Ishikawa (cell line): ENCODE measurements at regions not wholly inside any gene's neighbourhood (a gene's known extent, or its start where the extent isn't known, plus 50 kb on each side); places are given as distances from the start of the nearest gene placed in this dataset.

ENCODE experiments used
- CEBPB ChIP-seq: IDR thresholded peaks from 2 replicates; pipeline ENCODE4 v1.6.1; 2012
- CREB1 ChIP-seq: IDR thresholded peaks from 2 replicates; pipeline ENCODE4 v1.6.1; 2012; ENCODE audit warnings: low read depth
- EGR1 ChIP-seq: IDR thresholded peaks from 2 replicates; pipeline ENCODE4 v1.6.1; 2012
- EP300 ChIP-seq: IDR thresholded peaks from 2 replicates; pipeline ENCODE4 v1.6.1; 2012; ENCODE audit warnings: borderline replicate concordance
- FOXM1 ChIP-seq: IDR thresholded peaks from 2 replicates; pipeline ENCODE4 v1.6.1; 2012; ENCODE audit warnings: low read depth, borderline replicate concordance
- NFIC ChIP-seq: IDR thresholded peaks from 2 replicates; pipeline ENCODE4 v1.6.1; 2012
- RAD21 ChIP-seq: IDR thresholded peaks from 2 replicates; pipeline ENCODE4 v1.6.1; 2012; ENCODE audit warnings: low read depth
- TAF1 ChIP-seq: IDR thresholded peaks from 2 replicates; pipeline ENCODE4 v1.6.1; 2012; ENCODE audit warnings: low read depth, mild to moderate bottlenecking
- TCF12 ChIP-seq: IDR thresholded peaks from 2 replicates; pipeline ENCODE4 v1.6.1; 2012; ENCODE audit warnings: low read depth
- TEAD4 ChIP-seq: IDR thresholded peaks from 2 replicates; pipeline ENCODE4 v1.6.1; 2012
- YY1 ChIP-seq: IDR thresholded peaks from 2 replicates; pipeline ENCODE4 v1.6.1; 2012; ENCODE audit warnings: low read depth
- TF ChIP-seq, protein P1 (sequence below): IDR thresholded peaks from 2 replicates; pipeline ENCODE4 v1.6.1; 2012; ENCODE audit warnings: low read depth, mild to moderate bottlenecking
- TF ChIP-seq, protein P2 (sequence below): IDR thresholded peaks from 2 replicates; pipeline ENCODE4 v1.6.1; 2012
- TF ChIP-seq, protein P3 (sequence below): IDR thresholded peaks from 2 replicates; pipeline ENCODE4 v1.6.1; 2012

DNA sequence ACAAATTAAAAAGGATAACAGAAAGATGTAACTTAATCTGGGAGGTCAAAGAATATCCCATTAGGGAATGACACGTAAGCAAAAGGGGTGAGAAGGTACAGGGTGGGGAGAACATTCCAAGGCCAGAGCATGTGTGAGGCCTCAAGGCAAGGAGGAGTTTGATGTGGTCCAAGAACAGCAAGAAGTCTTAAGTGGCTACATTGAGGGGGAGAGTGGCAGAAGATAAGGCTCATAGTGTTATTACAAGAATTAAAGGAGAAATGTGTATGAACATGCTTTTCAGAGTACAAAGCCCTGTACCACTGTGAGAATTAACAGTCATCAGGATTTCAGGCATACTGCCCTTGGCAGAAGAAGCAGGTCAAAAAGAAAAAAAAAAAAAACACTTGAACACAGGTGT lies 174.4 kb upstream of the ERBB4 start:
- TF ChIP-seq, protein P1, sequence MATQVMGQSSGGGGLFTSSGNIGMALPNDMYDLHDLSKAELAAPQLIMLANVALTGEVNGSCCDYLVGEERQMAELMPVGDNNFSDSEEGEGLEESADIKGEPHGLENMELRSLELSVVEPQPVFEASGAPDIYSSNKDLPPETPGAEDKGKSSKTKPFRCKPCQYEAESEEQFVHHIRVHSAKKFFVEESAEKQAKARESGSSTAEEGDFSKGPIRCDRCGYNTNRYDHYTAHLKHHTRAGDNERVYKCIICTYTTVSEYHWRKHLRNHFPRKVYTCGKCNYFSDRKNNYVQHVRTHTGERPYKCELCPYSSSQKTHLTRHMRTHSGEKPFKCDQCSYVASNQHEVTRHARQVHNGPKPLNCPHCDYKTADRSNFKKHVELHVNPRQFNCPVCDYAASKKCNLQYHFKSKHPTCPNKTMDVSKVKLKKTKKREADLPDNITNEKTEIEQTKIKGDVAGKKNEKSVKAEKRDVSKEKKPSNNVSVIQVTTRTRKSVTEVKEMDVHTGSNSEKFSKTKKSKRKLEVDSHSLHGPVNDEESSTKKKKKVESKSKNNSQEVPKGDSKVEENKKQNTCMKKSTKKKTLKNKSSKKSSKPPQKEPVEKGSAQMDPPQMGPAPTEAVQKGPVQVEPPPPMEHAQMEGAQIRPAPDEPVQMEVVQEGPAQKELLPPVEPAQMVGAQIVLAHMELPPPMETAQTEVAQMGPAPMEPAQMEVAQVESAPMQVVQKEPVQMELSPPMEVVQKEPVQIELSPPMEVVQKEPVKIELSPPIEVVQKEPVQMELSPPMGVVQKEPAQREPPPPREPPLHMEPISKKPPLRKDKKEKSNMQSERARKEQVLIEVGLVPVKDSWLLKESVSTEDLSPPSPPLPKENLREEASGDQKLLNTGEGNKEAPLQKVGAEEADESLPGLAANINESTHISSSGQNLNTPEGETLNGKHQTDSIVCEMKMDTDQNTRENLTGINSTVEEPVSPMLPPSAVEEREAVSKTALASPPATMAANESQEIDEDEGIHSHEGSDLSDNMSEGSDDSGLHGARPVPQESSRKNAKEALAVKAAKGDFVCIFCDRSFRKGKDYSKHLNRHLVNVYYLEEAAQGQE, result no peak
- TF ChIP-seq EP300, result no peak
- no peak for TF ChIP-seq RAD21
- TF ChIP-seq, protein P2, sequence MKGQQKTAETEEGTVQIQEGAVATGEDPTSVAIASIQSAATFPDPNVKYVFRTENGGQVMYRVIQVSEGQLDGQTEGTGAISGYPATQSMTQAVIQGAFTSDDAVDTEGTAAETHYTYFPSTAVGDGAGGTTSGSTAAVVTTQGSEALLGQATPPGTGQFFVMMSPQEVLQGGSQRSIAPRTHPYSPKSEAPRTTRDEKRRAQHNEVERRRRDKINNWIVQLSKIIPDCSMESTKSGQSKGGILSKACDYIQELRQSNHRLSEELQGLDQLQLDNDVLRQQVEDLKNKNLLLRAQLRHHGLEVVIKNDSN, result no peak
- TF ChIP-seq NFIC, result no peak
- no peak for TF ChIP-seq TCF12
- no peak for TF ChIP-seq YY1
- no peak for TF ChIP-seq TAF1
- TF ChIP-seq, protein P3, sequence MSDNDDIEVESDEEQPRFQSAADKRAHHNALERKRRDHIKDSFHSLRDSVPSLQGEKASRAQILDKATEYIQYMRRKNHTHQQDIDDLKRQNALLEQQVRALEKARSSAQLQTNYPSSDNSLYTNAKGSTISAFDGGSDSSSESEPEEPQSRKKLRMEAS, result no peak
- no peak for TF ChIP-seq EGR1
- TF ChIP-seq CEBPB, result no peak
- no peak for TF ChIP-seq TEAD4
- TF ChIP-seq FOXM1, result no peak
- no peak for TF ChIP-seq CREB1
